Suppressor macrophage treated with lipopolysaccharide for 1 hour (primary cell): ENCODE measurements at regions not wholly inside any gene's neighbourhood (a gene's known extent, or its start where the extent isn't known, plus 50 kb on each side); places are given as distances from the start of the nearest gene placed in this dataset.
A peak's percentile ranks its signal among the peaks of the same experiment; 100 is the strongest.
"Not testable (repeated sequence)": the region's sequence is repeated elsewhere in the genome, so short reads cannot be mapped to it uniquely, and the experiment has no call there.

Experiments
- DNase-seq, 3 donors: peaks; one replicate each; pipeline ENCODE4 v3.0.0-alpha.2; 2020 to 2022

DNA sequence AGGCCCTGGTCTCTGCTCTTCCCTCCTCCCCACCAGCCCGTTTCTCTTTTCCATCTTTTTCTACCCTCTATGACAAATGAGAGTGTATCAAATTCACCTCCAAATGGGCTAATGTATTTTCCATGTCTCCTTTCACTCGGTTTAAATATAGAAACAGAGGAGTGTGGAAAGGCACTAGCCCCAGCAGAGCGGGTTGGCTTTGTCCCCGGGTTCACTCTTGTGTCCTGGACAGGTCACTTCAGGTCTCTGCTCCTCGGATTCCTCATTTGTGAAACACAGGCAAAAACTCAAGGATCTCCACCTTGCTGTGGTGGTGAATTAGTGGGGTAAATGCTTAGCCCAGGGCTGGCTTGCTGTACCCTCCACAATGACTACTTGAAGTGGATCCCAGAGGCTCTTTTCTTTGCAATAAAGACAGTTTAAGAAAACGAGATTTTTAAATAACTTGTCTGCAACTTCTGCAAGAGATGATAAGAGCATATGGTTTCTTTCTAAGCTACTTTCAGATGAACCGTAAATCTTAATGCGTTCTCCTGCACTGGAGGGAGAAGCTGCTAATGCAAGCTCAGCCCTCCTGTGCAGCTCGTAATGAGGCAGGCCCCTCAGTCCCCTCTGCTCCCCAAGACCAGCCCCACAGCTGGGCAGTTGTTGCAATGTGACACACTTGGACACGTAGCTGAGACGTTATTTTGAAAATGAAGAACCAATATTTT is 292.9 kb downstream of the THBS2 start:
- no peak for DNase-seq

GRCh38 chr6:168959696-168960095 is 293.9 kb downstream of the THBS2 start:
- no peak for DNase-seq

DNA sequence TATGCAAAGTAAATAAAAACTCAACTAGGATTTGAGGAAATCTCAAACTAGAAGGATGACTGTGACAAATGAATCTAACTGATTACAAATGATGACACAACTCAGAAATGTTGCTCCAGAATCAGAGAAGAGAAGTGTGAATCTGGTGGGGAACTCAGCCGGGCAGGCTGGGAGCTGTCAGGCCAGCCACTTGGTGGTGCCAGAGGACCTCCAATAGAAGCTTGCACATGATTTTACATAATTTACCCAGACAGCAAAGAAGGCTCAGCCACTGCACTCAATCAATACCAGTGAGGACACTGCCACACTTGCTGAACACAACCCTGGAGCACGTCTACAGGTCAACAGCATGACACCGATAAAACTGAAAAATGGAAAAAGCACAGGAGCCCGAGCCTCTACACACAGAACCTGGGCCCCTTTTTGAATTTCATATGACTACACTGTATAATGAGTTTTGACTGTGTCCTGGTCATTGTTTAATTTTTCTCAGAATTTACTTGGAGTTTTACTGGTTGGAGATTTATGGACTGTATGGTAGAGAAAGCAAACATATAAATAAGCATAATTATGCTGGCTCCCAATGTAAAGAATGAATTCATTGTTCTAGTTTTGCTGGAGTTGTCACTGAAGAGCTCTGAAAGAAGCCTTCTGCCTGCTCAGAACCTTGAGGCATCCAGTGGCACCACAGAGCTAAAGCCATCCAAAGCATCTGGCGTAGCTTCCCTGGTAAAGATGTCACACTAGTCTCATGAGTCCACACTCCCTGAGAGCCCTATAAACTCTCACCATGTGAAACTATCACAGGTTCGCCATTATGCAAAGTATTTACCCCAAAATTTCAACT is 296.5 kb downstream of the THBS2 start:
- DNase-seq = peak; percentile 75 to 82 (median 81)

- no peak for DNase-seq
Observed at GRCh38 chr6:168956141-168956838, 297.4 kb downstream of the THBS2 start.

DNA sequence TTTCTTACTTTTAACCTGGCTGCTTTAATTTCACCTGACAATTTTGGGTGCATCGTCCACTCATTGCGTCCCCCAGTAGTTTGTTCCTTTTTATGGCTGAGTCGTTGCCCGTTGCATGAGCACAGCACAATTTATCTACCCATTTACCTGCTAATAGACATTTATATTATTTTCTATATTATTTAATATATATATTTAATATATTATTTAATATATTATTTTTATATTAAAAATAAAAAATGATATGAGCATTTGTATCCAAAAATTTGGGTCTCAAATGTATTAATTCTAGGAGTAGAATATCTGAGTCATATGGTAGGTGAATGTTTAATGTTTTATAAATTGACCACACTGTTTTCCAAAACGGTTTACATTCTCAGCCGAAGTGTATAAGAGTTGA is 300.2 kb downstream of the THBS2 start:
- DNase-seq = no peak

DNA sequence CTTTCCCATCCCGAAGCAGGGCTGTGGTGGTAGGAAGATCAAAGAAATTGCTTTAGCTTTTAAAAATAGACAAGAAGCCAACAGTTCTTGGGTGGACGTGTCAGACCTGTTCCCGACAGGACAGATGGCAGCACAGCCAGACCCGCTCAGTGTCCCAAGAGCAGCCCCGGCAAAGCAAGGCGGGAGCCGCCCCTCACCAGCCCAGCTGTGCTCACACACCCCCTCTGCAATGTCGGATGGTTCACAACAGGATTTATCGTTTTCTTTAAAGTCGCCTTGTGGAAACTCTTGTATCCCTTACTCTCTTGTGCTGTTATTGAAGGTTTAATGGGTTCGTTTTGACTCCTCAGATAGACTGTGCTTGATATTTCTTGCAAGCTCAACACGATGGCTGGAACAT is 302.4 kb downstream of the THBS2 start:
- no peak for DNase-seq

- no peak for DNase-seq
Observed at GRCh38 chr6:168950858-168951214, 302.8 kb downstream of the THBS2 start.

GRCh38 chr6:168949981-168950857 is 303.4 kb downstream of the THBS2 start:
- no peak for DNase-seq

DNA sequence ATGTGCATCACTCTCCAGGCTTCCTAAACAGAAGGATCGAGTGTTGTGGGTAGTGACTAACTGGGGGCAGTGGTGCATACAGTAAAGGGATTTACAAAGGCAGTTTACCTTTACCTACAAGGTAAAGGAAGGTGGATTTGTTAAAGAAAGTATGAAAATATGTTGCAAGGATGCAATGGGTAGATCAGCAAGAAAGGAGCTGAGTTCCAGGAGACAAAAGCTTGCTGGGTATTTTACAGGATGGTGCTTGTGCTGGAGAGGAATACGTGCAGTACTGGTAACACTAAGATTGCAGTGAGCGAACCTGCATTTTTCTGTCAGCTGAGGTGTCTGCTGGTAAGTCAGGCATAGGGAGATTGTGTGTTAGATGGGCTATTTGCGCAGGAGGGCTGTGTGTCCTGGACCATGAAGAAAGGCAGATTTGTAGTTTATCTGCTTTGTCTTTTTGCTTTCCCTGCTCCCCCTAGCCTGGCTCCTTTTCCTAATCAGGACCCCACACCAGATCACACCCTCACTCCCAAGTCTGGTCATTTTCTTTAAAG is 304.6 kb downstream of the THBS2 start:
- DNase-seq = no peak

GRCh38 chr6:168948002-168948401 is 305.6 kb downstream of the THBS2 start:
- DNase-seq = no peak

DNA sequence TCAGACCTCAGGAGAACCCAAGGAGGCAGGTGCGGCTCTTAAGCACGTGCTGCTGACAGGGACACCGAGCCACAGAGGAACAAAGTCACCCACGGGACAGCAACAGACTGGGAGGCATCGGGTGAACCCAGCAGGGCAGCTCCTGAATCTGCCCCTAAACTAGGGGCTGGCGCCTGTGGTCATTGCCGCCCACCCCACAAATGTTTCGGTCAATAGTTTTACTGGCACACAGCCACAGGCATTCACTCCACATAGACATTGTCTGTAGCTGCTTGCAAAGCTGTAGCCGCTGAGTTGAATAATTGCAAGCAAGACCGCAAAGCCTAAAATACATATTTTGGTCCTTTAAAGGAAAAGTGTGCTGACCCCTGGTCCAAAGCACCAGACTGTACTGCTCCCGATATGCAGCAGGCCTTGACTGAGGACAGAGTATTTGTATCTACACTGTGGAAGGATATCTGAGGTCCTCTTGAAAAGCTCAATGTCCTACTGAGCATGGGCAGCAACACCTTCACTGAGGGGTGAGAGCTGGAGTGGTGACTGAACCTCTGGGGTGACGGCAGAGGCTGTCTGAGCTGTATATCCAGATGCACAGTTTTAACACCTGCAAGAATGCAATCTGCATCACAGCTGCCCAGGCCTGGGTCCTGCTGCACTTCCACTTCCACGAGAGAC is 310.3 kb downstream of the THBS2 start:
- no peak for DNase-seq

DNA sequence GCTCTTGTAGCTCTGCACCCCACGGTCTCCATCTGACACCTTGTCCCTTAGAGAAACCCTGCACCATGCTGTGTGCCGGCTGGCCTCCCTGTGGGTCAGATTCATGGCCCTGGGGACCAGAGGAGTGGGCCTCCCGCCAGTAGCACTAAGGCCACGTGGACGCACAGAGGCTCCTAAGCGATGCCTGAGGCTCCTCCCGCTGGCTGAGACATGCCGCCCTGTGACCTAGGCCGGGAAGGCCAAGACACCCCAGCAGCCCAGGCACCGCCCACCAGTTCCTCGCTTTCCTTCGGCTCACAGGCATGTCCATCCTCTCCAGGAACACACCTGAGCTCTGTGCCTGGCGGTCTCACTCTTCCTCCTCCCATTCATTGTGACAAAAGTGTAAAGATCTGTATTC is 311.0 kb downstream of the THBS2 start:
- no peak for DNase-seq

- no peak for DNase-seq
Observed at GRCh38 chr6:168941036-168941435, 312.6 kb downstream of the THBS2 start.

- DNase-seq = no peak
Observed at GRCh38 chr6:168939796-168940195, 313.9 kb downstream of the THBS2 start.

DNA sequence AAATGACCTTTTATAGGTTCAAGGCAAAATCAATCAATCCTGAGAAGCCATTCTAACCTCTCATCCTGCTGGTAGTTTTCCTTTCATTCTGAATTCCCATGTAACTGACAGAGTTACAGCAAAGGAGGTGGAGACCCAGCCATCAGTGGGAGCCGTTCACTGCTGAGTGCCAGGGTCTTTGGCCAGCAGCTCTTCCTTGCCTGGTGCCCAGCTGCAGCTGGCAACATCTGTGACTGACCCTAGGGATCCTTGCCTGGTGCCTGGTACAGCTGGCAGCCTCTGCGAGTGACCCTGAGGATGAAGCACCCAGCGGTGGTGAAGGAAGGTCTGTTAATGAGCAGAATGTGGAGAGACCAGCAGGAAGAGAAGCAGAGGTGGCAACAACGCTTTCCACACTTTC is 314.6 kb downstream of the THBS2 start:
- no peak for DNase-seq

DNA sequence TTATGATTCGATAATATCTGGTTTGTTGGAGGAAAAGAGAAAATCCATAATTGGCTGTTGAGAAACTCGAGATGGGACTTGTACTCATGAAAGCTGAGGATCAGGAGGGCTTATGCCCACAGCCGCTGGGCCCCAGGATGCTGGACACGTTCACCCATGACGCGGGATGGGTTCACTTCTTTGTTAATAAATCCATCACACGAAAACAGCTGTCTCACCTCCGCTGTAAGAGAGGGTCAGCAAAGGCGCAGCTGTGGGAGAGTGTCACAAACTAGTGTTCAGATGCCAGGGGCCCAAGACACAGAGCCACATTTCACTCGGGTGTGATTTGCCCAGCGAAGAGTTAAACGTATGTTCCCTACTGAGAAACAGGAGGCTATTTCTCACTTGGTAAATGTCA is 315.1 kb downstream of the THBS2 start:
- DNase-seq = no peak

- DNase-seq = no peak
Observed at GRCh38 chr6:168937054-168937453, 316.6 kb downstream of the THBS2 start.

- no peak for DNase-seq
Observed at GRCh38 chr6:168935628-168936010, 318.0 kb downstream of the THBS2 start.

GRCh38 chr6:168934660-168935627 is 318.7 kb downstream of the THBS2 start:
- no peak for DNase-seq

DNA sequence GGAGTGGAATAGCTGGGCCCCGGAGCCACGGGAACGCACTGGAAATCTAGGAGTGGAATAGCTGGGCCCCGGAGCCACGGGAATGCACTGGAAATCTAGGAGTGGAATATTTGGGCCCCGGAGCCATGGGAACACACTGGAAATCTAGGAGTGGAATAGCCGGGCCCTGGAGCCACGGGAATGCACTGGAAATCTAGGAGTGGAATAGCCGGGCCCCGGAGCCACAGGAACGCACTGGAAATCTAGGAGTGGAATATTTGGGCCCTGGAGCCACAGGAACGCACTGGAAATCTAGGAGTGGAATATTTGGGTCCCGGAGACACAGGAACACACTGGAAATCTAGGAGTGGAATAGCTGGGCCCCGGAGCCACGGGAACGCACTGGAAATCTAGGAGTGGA is 321.5 kb downstream of the THBS2 start:
- not testable (repeated sequence) for DNase-seq

GRCh38 chr6:168931072-168931471 is 322.6 kb downstream of the THBS2 start:
- DNase-seq = not testable (repeated sequence)
